AG10803 (cell line): ENCODE measurements at regions not wholly inside any gene's neighbourhood (a gene's known extent, or its start where the extent isn't known, plus 50 kb on each side); places are given as distances from the start of the nearest gene placed in this dataset.

Experiments used
- DNase-seq: peaks from one replicate; pipeline ENCODE4 v3.0.0; 2010; ENCODE audit warnings: low read depth
- H3K4me3 ChIP-seq: 2 replicates; pipeline ENCODE4 v1.5.1; 2011; ENCODE audit warnings: mild to moderate bottlenecking, low read length, control low read depth
- TF ChIP-seq, protein P1 (sequence below): conservative IDR thresholded peaks from 2 replicates; pipeline ENCODE4 v1.5.1; 2011; ENCODE audit warnings: mild to moderate bottlenecking, low read length, control low read depth, inconsistent platforms

DNA sequence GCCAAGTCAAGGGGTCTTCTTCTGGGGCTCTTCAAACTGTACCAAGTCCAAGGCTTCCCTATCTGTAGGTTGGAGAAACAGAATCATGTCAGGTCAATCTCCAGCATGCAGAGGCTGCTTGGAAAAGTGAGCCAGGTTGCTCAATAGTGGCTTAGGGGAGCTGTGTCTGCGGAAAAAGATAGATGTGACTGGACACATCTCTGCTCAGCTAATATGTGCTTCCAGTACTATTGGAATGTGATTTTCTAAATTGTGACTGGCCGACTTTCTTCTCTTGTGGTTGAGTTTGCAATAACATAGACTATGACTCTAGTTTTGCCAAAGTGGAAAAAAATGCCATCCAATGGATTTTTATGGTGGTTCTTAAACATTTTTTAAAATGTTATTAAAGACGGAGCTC lies 136.7 kb downstream of the BOD1 start:
- DNase-seq, result peak; percentile 76
- no peak overlapping the region for H3K4me3 ChIP-seq
- TF ChIP-seq, protein P1, sequence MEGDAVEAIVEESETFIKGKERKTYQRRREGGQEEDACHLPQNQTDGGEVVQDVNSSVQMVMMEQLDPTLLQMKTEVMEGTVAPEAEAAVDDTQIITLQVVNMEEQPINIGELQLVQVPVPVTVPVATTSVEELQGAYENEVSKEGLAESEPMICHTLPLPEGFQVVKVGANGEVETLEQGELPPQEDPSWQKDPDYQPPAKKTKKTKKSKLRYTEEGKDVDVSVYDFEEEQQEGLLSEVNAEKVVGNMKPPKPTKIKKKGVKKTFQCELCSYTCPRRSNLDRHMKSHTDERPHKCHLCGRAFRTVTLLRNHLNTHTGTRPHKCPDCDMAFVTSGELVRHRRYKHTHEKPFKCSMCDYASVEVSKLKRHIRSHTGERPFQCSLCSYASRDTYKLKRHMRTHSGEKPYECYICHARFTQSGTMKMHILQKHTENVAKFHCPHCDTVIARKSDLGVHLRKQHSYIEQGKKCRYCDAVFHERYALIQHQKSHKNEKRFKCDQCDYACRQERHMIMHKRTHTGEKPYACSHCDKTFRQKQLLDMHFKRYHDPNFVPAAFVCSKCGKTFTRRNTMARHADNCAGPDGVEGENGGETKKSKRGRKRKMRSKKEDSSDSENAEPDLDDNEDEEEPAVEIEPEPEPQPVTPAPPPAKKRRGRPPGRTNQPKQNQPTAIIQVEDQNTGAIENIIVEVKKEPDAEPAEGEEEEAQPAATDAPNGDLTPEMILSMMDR, result no peak

DNA sequence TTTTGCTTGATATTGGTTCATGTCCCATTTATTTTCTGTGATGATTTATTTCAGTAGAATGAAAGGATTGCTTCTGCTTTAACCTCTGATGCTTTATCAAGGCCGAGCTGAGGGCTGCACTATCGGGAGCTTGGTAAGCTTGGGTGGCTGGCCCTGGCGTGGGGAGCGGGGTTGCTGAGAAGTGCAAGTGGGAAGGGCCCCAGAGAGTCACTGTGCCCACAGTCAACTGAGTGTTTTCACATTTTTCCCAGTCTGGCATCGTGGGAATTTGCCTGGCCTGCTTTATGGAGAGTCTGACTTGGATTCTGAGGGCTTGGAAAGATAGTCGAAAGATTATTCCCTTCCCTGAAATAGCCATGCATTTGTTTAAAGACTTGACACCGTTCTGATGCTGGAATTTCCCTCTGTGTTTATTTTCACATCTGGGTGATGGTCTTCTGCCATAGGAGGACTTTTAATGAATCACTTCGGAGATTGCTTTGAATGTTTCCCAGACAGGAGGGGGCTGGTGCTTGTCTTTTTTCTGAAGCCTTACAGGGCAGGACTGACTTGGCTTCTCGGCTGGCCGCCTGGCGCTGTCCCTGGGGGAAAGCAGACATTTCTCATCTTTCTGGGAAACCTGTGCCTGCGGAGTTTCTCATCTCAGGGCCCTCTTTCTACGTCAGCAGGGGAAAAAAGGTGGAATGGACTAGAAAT lies 139.0 kb downstream of the BOD1 start:
- no peak overlapping the region for H3K4me3 ChIP-seq
- DNase-seq, result peak; percentile 90
- TF ChIP-seq, protein P1, result no peak

DNA sequence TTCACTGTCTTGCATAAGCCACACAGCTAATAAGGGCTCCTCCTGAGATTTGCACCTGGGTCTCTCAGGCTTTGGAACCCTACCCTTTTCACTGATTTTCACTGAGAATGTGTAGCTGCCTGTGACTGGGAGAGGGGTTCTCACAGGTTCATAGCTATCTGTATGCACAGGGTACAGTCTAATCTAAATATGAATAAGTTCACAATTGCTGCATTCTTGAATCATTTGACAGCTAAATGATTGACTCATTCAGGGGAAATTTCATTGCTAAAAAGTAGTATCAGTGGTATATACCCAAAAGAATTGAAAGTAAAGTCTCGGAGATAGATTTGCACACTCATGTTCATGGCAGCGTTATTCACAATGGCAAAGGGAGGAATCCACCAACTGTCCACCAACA lies 140.7 kb downstream of the BOD1 start:
- no peak for DNase-seq
- TF ChIP-seq, protein P1, result no peak
- no peak overlapping the region for H3K4me3 ChIP-seq

DNA sequence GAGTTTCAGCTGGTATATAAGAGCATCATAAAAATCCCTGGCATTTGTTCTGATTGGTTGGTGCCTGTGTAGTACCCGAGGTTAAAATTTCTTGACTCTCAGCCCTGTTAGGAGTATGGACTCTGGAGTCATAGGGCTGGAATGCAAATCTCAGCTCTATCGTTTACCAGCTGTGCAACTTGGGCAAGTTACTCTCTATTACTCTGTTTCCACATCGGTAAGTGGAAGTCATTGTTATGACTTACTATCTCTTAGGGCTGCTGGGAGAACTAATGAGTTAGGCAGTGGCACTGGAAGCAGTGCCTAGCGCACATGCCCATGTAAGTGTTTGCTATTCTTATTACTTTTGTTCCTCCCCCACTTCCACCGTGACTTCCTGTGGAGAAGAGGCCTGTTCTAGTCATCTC lies 141.6 kb downstream of the BOD1 start:
- TF ChIP-seq, protein P1, result no peak
- H3K4me3 ChIP-seq, result no peak overlapping the region
- peak; percentile 93 for DNase-seq

DNA sequence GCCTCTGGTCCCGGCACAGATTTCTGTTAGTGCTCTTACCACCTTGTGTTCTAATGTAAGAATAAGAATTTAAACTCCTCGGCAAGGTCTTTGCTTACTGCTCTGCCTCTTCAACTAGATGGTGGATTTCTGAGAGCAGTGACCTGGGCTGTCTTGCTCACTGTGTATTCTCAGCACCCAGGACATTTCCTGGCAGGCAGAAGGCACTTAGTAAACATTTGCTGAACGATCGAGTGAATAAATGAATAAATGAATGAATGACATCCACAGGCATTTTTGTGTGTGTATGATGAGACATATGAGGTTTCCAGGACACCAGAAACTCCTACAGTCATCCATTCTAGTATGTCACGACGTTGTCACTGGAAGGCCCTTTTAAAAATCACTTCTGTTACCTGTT lies 143.2 kb downstream of the BOD1 start:
- H3K4me3 ChIP-seq, result no peak overlapping the region
- TF ChIP-seq, protein P1, result no peak
- DNase-seq, result peak; percentile 26

DNA sequence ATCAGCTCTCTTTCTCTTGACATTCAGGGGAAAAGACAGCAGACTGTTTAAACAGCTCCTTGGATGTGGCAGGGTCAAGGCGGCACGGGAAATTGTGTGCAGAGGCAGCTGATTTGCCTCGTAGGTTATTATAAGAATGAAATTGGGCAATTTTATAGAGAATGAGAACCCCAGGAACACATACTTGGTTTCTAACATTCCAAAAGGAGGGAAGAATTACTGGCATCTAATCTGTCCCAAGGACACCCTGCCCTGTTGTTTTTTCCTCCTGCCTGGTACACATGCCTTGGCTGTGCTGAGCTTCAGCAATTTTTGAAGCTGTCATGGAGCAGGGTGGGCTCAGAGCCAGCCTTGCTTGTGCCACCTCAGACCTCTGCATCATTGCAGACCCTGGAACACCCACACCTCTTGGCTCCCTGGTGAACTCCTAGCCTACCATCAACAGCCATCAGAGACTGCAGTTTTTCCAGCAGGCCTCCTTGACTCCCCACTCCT lies 143.6 kb downstream of the BOD1 start:
- DNase-seq, result peak; percentile 91
- peak overlapping the region; percentile 5 for H3K4me3 ChIP-seq
- TF ChIP-seq, protein P1, result no peak

DNA sequence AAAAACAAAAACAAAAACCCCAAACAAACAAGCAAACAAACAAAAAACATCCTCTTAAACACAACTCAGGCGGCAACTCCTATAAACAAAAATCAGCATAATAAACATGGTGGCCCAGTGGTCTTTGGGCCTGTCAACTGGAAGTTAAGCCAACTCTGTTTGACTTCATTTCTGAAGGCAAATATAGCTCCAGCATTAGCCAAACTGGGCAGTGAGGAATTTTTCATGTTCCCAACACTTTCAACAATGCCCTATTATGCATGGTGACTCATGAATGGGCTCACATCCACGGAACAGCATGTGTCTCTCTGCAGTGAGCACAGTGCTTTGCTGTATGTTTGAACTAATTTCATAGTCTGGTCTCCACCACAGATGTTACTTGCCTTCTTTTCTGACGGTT lies 143.9 kb upstream of the STC2 start:
- TF ChIP-seq, protein P1, result no peak
- DNase-seq, result peak; percentile 98
- H3K4me3 ChIP-seq, result no peak overlapping the region
